Activated naive CD4-positive, alpha-beta T cell treated with anti-CD3 and anti-CD28 coated beads, Interleukin-2, amount 50 U/mL, for 24 hours (primary cell): ENCODE measurements at regions not wholly inside any gene's neighbourhood (a gene's known extent, or its start where the extent isn't known, plus 50 kb on each side); places are given as distances from the start of the nearest gene placed in this dataset.
"Not testable (repeated sequence)": the region's sequence is repeated elsewhere in the genome, so short reads cannot be mapped to it uniquely, and the experiment has no call there.

Experiments
- H3K27ac Mint-ChIP-seq: one replicate; pipeline ENCODE4 v1.8.0; 2021; ENCODE audit warnings: mild to moderate bottlenecking, mixed read lengths
- H3K27me3 Mint-ChIP-seq: one replicate; pipeline ENCODE4 v1.8.0; 2021; ENCODE audit warnings: mixed read lengths
- H3K36me3 Mint-ChIP-seq: one replicate; pipeline ENCODE4 v1.8.0; 2021; ENCODE audit warnings: mixed read lengths
- H3K4me1 Mint-ChIP-seq: one replicate; pipeline ENCODE4 v1.8.0; 2021; ENCODE audit warnings: mixed read lengths
- H3K4me3 Mint-ChIP-seq: one replicate; pipeline ENCODE4 v1.8.0; 2021; ENCODE audit warnings: mild to moderate bottlenecking, mixed read lengths
- H3K9me3 Mint-ChIP-seq: one replicate; pipeline ENCODE4 v1.8.0; 2021; ENCODE audit warnings: mixed read lengths

GRCh38 chrY:14328677-14329345 lies 195.5 kb upstream of the NLGN4Y start:
- Mint-ChIP-seq H3K27me3 (no peaks in the 10 kb centered on the region), H3K36me3 (no peaks in the 10 kb centered on the region), H3K4me1 (peaks cover 17% of the 10 kb centered on the region), H3K4me3 (no peak overlapping the region), H3K9me3 (no peaks in the 10 kb centered on the region), H3K27ac (peak overlapping the region; percentile 55)

- peaks cover 17% of the 10 kb centered on the region for H3K4me1 Mint-ChIP-seq
- no peak overlapping the region for H3K4me3 Mint-ChIP-seq
- H3K36me3 Mint-ChIP-seq: no peaks in the 10 kb centered on the region
- no peak overlapping the region for H3K27ac Mint-ChIP-seq
- H3K27me3 Mint-ChIP-seq: no peaks in the 10 kb centered on the region
- H3K9me3 Mint-ChIP-seq: no peaks in the 10 kb centered on the region
Observed at GRCh38 chrY:14330362-14330761, 194.0 kb upstream of the NLGN4Y start.

DNA sequence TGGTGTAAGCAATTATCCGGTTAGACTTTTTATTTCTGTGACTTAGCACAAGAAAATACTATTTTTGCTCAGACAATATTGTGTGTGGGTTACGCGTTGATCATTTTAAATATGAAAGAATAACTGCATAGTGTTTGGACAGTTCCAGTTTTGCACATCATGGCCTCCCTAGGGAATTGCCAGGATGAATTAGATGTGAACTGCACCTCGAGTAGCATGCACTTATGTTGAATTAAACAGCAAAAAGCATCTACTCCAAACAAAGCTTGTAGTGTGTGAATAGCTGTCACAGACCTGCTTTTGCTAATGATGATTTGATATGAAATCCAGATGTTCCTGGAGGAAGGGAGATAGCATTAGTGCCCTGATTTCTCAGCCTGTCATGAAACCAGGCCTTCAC lies 184.8 kb upstream of the NLGN4Y start:
- H3K4me1 Mint-ChIP-seq: peaks cover 46% of the 10 kb centered on the region
- peaks cover 2% of the 10 kb centered on the region for H3K36me3 Mint-ChIP-seq
- no peaks in the 10 kb centered on the region for H3K9me3 Mint-ChIP-seq
- H3K27ac Mint-ChIP-seq: no peak overlapping the region
- H3K4me3 Mint-ChIP-seq: no peak overlapping the region
- H3K27me3 Mint-ChIP-seq: no peaks in the 10 kb centered on the region

- H3K27me3 Mint-ChIP-seq: no peaks in the 10 kb centered on the region
- H3K4me3 Mint-ChIP-seq: peak overlapping the region; percentile 72
- peaks cover 56% of the 10 kb centered on the region for H3K4me1 Mint-ChIP-seq
- H3K36me3 Mint-ChIP-seq: peaks cover 2% of the 10 kb centered on the region
- H3K27ac Mint-ChIP-seq: peak overlapping the region; percentile 97
- no peaks in the 10 kb centered on the region for H3K9me3 Mint-ChIP-seq
Observed at GRCh38 chrY:14340459-14341143, 183.7 kb upstream of the NLGN4Y start.

DNA sequence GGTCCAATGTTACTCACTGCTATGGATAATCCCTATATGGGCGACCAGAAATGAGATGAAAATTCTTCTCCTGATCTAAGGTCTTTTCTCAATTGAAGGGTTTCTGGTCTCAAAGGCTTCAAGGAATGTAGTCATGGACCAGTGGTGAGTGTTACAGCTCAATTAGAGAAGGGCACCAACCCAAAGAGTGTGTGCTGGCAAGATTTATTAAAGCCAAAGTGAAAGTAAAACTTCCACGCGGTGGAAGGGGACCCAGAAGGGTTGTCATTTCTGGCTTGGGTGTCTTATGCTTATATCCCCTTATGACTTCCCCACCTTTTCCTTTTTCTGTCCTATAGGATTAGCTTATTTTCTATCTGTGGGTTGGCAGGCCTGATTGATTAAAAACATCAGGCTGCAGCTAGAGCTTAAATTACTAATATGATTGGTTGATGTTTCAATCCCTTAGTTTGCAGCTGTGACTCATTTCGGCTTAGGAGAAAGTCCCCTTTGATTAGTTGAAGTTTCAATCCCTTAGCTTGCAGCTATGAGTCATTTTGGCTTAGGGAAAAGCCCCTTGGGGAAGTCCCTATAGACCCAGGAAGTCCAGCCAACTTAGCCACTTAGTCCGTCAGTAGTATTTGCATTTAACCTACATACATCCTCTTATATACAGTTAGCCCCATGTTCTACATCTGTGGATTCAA lies 179.5 kb upstream of the NLGN4Y start:
- H3K27ac Mint-ChIP-seq: peak overlapping the region; percentile 95
- H3K27me3 Mint-ChIP-seq: no peaks in the 10 kb centered on the region
- H3K9me3 Mint-ChIP-seq: no peaks in the 10 kb centered on the region
- H3K4me1 Mint-ChIP-seq: peaks cover 69% of the 10 kb centered on the region
- peak overlapping the region; percentile 72 for H3K4me3 Mint-ChIP-seq
- peaks cover 2% of the 10 kb centered on the region for H3K36me3 Mint-ChIP-seq

GRCh38 chrY:14351590-14351989 lies 172.7 kb upstream of the NLGN4Y start:
- no peaks in the 10 kb centered on the region for H3K27me3 Mint-ChIP-seq
- no peak overlapping the region for H3K4me3 Mint-ChIP-seq
- no peaks in the 10 kb centered on the region for H3K36me3 Mint-ChIP-seq
- peak overlapping the region; percentile 27 for H3K27ac Mint-ChIP-seq
- H3K9me3 Mint-ChIP-seq: peaks cover 4% of the 10 kb centered on the region
- peaks cover 25% of the 10 kb centered on the region for H3K4me1 Mint-ChIP-seq

- no peaks in the 10 kb centered on the region for H3K27me3 Mint-ChIP-seq
- H3K4me1 Mint-ChIP-seq: peaks cover 9% of the 10 kb centered on the region
- H3K4me3 Mint-ChIP-seq: no peak overlapping the region
- peaks cover 2% of the 10 kb centered on the region for H3K36me3 Mint-ChIP-seq
- H3K9me3 Mint-ChIP-seq: peaks cover 20% of the 10 kb centered on the region
- no peak overlapping the region for H3K27ac Mint-ChIP-seq
Observed at GRCh38 chrY:14356154-14356553, 168.2 kb upstream of the NLGN4Y start.

DNA sequence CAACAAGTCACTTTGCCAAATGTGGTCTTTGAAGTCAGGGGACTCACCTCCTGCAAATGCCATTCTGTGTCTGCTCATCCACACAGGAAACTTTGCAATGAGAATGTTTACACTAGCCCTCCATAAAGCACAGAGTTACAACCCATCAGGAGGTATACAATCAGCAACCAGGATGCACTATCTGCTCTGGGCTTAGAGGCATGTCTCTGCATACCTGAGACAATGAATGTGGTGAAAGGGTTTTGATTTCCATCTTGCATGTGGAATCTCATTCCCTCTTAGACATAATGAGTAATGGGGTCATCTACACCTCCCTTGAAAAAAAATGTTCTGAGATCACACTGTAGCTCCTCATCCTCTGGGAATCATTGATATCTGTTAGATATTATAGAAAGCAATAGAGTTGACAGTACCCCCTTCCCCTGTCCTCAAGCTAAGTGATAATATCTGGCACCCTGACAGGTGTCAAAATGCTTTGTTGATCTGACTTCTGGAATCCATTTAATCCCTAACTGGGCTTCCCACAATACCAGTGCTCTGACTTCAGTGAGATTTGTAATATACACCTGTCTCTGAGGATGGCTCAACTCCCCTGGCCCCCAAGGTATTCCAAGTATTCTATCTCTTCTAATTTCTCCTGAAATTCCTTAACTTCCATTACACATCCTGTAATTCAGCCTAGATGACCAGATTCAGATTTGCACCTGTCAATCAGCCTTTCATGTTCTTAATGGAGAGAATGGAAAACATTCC lies 163.4 kb upstream of the NLGN4Y start:
- Mint-ChIP-seq H3K4me1 (peaks cover 4% of the 10 kb centered on the region), H3K4me3 (no peak overlapping the region), H3K27me3 (no peaks in the 10 kb centered on the region), H3K27ac (no peak overlapping the region), H3K9me3 (peaks cover 20% of the 10 kb centered on the region), H3K36me3 (peaks cover 2% of the 10 kb centered on the region)

- H3K27me3 Mint-ChIP-seq: no peaks in the 10 kb centered on the region
- no peak overlapping the region for H3K27ac Mint-ChIP-seq
- H3K4me1 Mint-ChIP-seq: no peaks in the 10 kb centered on the region
- H3K9me3 Mint-ChIP-seq: no peaks in the 10 kb centered on the region
- H3K4me3 Mint-ChIP-seq: no peak overlapping the region
- no peaks in the 10 kb centered on the region for H3K36me3 Mint-ChIP-seq
Observed at GRCh38 chrY:14373608-14374007, 150.7 kb upstream of the NLGN4Y start.

- H3K9me3 Mint-ChIP-seq: no peaks in the 10 kb centered on the region
- H3K36me3 Mint-ChIP-seq: no peaks in the 10 kb centered on the region
Observed at GRCh38 chrY:14378217-14378616, 146.1 kb upstream of the NLGN4Y start.

DNA sequence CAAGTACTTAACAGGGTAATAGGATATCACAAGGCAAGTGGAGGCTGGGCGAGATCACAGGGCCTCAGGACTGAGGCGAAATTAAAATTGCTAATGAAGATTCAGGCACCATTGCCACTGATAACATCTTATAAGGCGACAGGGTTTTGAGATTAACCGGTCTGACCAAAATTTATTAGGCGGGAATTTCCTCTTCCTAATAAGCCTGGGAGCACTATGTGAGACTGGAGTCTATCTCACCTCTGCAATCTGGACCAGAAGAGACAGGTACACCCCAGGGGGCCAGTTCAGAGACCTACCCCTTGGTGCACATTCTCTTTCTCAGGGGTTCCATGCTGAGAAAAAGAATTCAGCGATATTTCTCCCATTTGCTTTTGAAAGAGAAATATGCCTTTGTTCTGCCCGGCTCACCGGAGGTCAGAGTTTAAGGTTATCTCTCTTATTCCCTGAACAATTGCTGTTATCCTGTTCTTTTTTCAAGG lies 113.7 kb upstream of the NLGN4Y start:
- H3K27ac Mint-ChIP-seq, H3K9me3 Mint-ChIP-seq, H3K4me3 Mint-ChIP-seq, H3K36me3 Mint-ChIP-seq, H3K27me3 Mint-ChIP-seq, H3K4me1 Mint-ChIP-seq: not testable (repeated sequence)

More at GRCh38 chrY:14378217-14378616, 146.1 kb upstream of the NLGN4Y start:
- Mint-ChIP-seq H3K27ac (no peak overlapping the region), H3K4me1 (no peaks in the 10 kb centered on the region), H3K4me3 (no peak overlapping the region), H3K27me3 (no peaks in the 10 kb centered on the region)

DNA sequence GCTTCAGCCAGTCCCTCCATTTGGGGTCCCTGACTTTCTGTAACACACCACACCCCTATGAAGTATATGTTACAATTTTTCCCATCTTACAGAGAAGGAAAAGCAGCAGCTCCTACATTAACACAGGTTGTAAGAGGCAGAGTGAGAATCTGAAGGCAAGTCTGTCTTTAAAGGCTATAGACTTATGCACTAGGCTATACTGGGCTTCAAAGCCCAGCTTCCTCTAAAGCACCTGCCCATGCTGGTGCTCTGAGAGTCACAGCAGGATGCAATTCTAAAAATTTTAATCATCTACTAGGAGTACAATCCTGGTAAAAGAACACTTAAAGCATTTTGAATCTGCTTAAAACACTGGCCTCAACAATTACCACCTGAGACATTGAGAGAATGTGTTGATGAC lies 113.0 kb upstream of the NLGN4Y start:
- Mint-ChIP-seq H3K27me3 (peaks cover 2% of the 10 kb centered on the region), H3K36me3 (no peaks in the 10 kb centered on the region), H3K4me1 (no peaks in the 10 kb centered on the region), H3K27ac (no peak overlapping the region), H3K9me3 (no peaks in the 10 kb centered on the region), H3K4me3 (no peak overlapping the region)

DNA sequence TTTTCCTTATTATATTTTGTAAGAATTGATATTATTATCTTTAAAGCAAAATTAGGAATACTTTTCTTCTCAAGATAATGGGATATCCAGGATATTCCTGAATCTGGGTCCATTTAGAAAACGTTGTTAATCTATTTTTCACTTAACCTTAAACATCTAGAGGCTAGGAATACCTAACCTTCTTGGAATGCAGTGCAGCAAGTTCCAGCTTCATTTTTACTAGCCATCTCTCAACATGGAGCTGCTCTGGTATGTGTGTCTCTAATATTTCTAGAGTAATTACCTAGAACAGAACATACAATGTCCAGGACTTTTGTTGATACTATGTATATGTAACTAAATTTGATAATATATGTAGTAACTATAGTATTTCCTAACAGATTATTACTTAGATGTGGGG lies 87.8 kb upstream of the NLGN4Y start:
- H3K4me1 Mint-ChIP-seq: no peaks in the 10 kb centered on the region
- no peaks in the 10 kb centered on the region for H3K27me3 Mint-ChIP-seq
- no peak overlapping the region for H3K4me3 Mint-ChIP-seq
- no peaks in the 10 kb centered on the region for H3K9me3 Mint-ChIP-seq
- H3K27ac Mint-ChIP-seq: no peak overlapping the region
- H3K36me3 Mint-ChIP-seq: no peaks in the 10 kb centered on the region

DNA sequence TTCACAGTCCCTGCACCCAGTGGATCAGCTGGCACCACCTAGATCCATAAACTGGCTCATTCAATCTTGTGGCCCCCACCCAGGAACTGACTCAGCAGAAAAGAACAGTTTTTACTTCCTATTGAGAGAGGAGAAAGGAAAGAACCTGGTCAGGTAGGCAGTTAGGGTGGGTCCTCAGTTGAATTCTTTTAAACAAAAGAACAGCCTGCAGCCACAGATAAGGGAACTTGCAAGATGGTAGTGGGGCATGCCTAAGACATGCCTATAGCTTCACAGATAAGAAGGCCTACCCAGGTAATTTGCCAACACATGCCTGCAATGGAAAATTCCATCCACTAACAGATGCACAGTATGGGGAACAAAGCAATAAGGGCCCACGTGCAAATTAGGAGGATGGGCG lies 86.7 kb upstream of the NLGN4Y start:
- H3K4me3 Mint-ChIP-seq: no peak overlapping the region
- H3K36me3 Mint-ChIP-seq: no peaks in the 10 kb centered on the region
- no peaks in the 10 kb centered on the region for H3K9me3 Mint-ChIP-seq
- no peak overlapping the region for H3K27ac Mint-ChIP-seq
- H3K4me1 Mint-ChIP-seq: no peaks in the 10 kb centered on the region
- no peaks in the 10 kb centered on the region for H3K27me3 Mint-ChIP-seq

GRCh38 chrY:14438395-14438794 lies 85.9 kb upstream of the NLGN4Y start:
- Mint-ChIP-seq H3K27me3 (no peaks in the 10 kb centered on the region), H3K27ac (no peak overlapping the region), H3K36me3 (no peaks in the 10 kb centered on the region), H3K9me3 (peaks cover 2% of the 10 kb centered on the region), H3K4me3 (no peak overlapping the region), H3K4me1 (no peaks in the 10 kb centered on the region)
